ENCODE measurements at regions not wholly inside any gene's neighbourhood (a gene's known extent, or its start where the extent isn't known, plus 50 kb on each side); places are given as distances from the start of the nearest gene placed in this dataset.
"Not testable (repeated sequence)": the region's sequence is repeated elsewhere in the genome, so short reads cannot be mapped to it uniquely, and the experiment has no call there.

DNA sequence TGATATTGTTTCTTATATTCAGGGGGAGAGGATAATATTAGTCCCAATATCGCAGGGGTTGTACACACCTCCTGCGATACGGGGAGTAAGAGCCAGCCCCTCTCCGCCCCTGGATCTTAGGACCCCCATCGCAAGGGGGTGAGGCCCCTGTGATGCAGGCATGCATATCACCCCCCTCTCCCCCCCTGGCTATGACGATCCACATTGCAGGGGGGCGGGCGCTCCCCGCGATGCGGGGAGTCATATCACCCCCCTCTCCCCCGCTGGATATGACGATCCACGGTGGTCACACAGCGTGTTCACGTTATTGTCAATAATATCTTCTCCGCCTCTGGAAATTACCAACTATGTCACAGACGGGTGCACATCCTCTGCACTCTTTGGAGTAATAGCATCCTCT is 420.7 kb downstream of the DIRAS2 start:
- TF ChIP-seq, protein P1, sequence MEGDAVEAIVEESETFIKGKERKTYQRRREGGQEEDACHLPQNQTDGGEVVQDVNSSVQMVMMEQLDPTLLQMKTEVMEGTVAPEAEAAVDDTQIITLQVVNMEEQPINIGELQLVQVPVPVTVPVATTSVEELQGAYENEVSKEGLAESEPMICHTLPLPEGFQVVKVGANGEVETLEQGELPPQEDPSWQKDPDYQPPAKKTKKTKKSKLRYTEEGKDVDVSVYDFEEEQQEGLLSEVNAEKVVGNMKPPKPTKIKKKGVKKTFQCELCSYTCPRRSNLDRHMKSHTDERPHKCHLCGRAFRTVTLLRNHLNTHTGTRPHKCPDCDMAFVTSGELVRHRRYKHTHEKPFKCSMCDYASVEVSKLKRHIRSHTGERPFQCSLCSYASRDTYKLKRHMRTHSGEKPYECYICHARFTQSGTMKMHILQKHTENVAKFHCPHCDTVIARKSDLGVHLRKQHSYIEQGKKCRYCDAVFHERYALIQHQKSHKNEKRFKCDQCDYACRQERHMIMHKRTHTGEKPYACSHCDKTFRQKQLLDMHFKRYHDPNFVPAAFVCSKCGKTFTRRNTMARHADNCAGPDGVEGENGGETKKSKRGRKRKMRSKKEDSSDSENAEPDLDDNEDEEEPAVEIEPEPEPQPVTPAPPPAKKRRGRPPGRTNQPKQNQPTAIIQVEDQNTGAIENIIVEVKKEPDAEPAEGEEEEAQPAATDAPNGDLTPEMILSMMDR (IDR thresholded peaks at IDR 0.05), result not testable (repeated sequence)
- TF ChIP-seq POLR2AphosphoS5, POLR2A (IDR thresholded peaks at IDR 0.05): not testable (repeated sequence)
